Fibroblast of skin of scalp (primary cell): ENCODE measurements at regions not wholly inside any gene's neighbourhood (a gene's known extent, or its start where the extent isn't known, plus 50 kb on each side); places are given as distances from the start of the nearest gene placed in this dataset.

ENCODE experiments used
- DNase-seq: peaks from one replicate; pipeline ENCODE4 v3.0.0-alpha.2; 2013

DNA sequence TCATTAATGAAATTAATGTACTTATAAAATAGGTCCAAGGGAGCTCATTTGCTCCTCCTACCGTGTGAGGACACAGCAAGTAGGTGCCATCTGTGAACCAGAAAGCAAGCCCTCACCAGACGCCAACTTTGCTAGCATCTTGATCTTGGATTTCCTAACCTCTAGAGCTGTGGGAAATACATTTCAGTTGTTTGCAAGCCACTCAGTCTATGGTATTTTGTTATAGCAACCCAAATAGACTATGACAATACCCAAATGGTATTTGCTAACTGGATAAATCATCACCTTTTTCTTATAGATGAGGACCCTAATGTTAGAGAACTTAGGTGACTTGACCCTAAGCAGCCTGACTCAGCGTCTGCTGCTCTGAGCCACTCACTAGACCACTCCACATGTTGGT is 379.6 kb downstream of the HRH4 start:
- peak; percentile 13 for DNase-seq

DNA sequence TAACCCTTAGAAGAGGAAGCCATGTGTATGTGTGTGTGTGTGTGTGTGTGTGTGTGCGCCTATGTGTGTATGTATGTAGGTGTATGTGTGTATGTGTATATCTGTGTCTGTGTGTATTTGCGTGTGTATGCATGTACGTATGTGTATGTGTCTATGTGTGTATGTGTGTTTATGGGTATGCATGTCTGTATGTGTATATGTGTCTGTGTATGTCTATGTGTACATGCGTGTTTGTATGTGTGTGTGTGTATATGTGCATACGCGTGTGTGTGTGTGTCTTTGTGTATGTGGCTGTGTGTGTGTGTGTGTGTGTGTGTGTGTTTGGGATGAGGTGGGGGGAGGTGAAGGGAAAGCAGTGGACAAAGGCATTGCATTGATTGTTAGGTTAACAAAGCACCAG is 380.2 kb downstream of the HRH4 start:
- DNase-seq, result no peak

DNA sequence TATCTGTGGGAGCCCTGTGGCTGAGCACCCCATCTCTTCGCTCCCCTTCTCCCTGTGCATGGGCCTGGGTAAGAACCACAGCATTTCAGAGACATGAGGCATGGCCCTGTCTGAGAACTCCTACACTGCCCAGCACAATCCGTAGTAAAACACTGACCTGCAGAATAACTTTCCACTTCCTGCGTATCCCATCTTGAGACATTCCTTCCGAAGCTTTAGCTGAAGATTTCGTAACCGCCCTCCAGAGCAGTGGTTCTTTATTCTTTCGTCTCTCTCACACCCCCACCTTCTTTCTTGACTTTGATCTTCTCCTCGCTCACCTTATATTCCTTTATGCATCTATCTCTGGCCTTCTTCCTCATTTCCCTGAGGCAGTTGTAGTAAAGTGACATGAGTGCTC is 381.1 kb downstream of the HRH4 start:
- no peak for DNase-seq

DNA sequence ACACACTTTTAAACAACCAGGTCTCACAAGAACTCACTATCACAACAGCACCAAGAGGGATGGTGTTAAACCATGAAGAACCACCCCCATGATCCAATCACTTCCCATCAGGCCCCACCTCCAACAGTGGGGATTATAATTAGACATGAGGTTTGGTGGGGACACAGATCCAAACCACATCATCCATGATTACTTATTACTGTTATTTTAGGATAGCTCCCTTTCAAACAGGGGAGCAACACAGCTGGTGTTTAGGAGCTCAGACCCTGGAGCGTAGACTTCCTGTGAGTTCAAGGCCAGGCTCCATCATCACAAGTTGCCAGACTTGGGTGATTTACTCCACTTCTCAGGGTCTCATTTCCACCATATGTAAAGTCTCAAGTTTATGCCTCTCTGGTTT is 382.7 kb downstream of the HRH4 start:
- DNase-seq, result no peak

- no peak for DNase-seq
Observed at GRCh38 chr18:24846138-24846537, 385.7 kb downstream of the HRH4 start.

DNA sequence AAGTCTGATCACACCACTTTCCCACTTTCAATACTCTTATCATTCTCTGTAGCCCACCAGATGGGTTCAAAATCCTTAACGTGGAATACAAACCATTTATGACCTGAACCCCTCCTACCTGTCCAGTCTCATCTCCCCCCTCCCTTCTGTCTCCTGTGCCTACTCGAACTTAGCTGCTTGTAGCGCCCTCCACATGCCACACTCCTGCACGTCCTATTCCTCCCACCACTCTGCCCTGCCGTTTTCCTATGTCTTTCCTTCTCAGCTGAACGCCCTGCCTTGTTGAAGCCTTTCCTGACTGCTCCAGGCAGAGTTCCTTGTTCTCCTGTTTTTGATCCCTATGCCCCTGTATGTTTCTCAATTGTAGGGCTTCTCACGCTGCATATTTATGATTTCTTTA is 390.1 kb downstream of the HRH4 start:
- no peak for DNase-seq

DNA sequence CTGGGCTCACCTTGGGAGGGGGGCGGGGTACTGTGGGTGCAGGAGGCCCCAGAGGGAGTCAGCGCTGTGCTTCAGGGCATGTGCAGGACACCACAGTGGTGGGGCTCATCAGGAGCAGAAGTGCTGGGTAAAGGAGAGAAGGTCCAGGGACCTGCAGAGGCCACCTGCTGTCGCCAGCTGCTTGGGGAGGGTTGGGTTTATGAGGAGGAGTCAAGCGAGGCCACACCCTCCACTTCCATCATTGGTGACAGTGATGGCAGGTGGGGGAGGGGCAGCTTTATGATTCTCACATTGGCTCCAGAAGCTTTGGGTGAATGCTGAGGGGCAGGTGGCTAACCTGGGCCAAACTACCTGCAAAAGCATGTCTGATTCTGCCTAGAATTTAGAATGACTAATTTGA is 392.6 kb downstream of the HRH4 start:
- no peak for DNase-seq

DNA sequence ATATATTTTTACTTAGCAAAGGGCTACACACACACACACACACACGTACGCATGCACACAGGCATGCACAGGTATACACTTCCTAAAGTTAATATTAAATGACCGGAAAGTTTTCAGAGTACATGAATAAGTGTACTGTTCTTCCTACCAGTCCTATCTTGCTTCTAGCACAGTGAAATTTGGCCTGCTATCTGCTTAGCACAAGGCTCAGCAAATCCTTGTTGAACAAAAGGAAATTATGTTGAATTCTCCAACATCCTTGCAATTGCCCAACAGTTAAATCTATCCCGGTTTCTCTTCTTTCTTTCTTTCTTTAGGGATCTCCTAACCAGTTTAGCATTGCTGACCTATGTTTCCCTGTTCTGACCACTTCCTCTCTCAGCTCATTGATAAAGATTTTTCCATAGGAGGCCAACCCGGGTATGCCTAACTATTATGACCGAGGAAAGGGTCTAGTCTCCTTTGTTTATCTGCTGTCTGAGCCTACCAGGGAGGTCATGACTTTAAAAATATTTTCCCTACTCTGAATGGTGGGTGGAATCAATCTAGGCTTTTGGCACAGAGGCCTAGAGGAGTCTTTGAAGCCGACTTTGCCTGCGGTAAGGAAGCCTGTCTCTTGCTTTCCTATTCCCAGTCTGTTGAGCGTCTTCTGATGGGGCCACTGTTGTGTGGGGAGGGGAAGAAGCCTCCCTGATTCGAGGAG is 400.7 kb downstream of the HRH4 start:
- no peak for DNase-seq

DNA sequence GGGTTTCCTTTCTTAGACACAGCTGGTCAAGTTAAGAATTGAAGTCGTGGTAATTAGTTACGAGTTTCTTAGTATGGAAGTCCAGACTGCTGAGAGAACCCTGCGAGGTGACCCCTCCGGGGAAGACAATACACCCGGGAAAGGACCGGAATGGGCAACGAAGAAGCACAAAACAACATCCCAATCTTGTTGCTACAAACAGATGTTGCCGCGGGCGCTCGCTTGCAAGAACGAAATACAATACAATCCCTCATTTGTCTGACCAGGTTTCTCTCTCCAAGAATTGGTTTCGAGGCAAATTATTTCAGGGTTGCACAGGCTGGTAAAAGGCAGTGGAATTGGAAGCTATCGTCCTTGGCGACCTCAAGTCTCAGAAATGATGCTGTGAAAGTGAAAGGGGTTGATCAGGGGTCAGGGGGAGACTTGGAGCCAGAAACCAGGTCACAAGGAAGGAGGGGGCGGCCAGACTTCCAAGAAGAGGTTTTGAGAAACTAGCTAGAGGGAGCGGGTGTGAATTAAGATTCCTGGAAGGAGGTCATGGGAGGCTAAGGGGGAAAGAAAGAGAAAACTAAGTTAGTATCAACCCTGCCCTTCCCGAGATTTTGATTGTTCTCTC is 401.9 kb downstream of the HRH4 start:
- DNase-seq, result no peak

DNA sequence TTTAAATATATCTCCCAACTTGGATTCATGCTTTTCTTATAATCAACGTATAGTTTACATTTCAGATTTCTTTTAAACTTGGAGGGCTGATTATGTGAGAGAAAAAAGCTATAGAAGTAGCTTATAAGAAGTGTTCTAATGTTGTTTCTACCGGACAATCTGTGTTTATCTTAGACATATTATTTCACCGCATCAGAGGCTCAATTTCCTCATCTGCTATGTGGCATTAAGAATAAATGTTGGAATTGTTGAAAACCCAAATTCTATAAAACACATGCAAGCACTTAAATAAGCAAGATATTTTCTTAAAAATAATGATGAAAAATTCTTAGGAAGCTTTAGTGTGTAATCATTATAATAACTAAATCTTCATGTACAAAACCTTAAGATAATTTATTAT is 407.9 kb downstream of the HRH4 start:
- DNase-seq, result peak; percentile 69

- peak; percentile 58 for DNase-seq
Observed at GRCh38 chr18:24868760-24869237, 408.4 kb downstream of the HRH4 start.

DNA sequence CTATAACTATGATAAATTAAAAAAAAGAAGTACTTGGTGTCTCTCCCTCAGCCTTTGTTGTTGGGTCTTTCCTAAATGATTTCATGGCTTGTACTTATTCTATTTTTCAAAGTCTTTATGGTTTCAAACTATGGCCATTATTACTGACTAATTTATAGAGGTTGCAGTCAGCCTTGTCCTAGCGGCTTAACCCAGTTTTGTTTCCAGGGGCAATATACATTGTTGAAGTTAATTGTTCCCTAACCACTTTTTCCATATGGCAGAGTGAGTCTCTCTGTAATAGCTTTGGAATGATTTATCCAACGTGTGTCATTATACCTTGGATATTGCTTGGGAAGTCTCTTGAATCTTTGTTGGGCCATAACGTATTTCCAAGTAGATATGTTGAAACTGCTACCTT is 408.8 kb downstream of the HRH4 start:
- no peak for DNase-seq

- DNase-seq, result peak; percentile 9
Observed at GRCh38 chr18:24875286-24875685, 414.8 kb downstream of the HRH4 start.

- DNase-seq, result peak; percentile 12
Observed at GRCh38 chr18:24875777-24876176, 415.3 kb downstream of the HRH4 start.

DNA sequence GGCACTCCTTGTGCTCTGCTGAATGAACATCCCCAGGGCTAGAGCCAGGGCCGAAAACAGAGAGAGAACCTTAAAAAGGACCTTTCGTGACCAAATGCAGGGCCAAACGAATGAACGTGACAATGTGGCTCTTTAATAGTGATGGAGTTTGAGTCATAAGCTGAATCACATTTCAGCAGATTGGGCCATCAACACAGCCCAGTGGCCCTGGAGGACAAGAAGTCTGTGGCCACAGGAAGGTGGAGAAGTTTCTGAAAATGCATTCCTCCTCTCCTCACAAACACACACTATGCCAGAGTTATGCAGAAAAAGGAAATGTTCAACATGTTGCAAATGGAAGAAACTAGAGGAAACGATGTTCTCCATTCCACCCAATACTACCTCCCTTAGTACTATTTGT is 415.8 kb downstream of the HRH4 start:
- peak; percentile 60 for DNase-seq

DNA sequence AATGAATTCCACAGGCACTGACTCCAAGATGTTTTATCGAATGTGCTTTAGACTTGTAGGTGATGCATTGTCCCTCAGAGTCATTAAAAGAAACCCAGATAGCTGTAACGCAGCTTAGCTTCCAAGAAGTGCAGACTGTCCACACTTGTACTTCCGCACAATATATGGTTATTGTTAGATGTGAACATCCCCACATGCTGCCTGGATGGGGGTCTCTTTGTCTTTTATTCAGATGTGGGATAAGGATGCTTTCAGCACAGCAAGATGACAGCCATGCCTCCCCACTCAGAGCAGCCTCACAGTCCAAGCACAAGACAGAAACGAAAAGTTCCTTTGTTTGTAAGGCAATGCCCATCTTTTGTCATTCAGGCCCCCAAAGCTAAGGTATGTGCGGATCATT is 416.6 kb downstream of the HRH4 start:
- DNase-seq, result no peak

- no peak for DNase-seq
Observed at GRCh38 chr18:24877546-24877945, 417.1 kb downstream of the HRH4 start.

DNA sequence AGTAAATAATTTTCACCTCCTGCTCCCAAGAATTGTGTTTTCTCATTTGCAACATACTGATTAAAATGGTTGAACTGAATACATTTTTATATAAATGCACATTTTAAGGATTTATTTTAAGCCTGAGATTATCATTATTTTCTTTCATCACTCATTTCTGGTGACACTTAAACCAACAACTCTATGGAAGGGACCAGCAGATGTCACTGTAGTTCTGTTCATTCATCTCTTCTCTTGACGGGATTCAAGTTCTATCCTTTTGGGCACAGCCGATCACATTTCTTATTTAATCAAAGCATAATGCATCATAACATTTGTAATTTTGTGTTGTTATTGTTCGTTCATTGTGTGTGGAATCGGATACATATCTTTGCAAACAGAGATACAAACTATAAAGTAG is 417.9 kb downstream of the HRH4 start:
- DNase-seq, result peak; percentile 71

DNA sequence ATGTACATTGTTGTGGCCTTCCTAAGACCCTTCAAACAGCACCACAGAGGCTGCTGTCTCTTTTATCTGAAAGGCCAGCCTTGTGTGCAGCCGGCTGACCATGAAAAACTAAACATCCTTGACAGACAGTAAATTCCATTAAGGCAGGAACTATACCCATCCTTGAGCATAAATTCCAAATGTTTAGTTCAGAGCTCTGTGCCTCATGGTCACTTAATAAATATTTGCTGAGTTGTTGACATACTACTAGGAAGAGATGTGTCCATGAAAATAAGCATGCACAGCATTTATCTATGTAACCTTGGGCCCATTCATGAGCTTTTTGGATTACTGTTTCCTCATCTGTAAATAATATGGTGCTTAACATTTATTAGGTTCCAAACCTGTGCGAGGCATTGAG is 424.8 kb downstream of the HRH4 start:
- DNase-seq, result no peak

- no peak for DNase-seq
Observed at GRCh38 chr18:24894880-24895279, 434.4 kb downstream of the HRH4 start.

GRCh38 chr18:24897461-24897860 is 437.0 kb downstream of the HRH4 start:
- DNase-seq, result no peak

- no peak for DNase-seq
Observed at GRCh38 chr18:24910221-24910620, 441.7 kb downstream of the ZNF521 start.

DNA sequence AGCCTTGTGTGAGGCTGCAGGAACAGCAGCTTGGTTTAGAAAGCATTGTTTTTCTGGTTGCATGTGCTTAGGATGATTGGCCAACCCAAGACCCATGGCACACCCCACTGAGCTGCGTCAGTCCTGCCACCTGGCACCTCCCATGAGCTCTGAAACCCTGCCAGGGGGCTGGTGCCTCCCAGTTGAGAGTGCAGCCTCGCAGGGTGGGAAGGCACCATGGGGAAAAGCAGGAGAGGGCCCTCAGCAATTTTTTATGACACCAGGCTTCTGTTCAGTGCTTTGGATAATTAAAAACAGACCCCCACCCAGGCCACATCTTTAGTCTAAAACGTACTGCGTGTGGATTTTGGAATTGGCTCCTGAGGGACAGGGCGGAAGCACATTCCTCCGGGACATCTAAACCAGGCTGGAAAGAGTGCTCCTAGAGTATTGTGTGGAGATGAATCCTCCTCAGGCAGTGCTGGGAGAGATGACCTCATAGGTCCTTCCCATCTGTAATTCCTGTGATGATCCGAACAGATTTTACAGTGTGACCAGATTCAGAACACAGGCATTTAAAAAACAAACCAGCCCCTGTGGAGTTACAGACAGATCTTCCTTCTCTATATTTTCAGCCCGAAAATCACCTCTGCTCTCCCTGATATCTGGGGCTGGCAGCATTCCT is 438.3 kb downstream of the ZNF521 start:
- DNase-seq, result peak; percentile 61

GRCh38 chr18:24914171-24914525 is 437.8 kb downstream of the ZNF521 start:
- DNase-seq, result no peak
